ENCODE measurements at regions not wholly inside any gene's neighbourhood (a gene's known extent, or its start where the extent isn't known, plus 50 kb on each side); places are given as distances from the start of the nearest gene placed in this dataset.

DNA sequence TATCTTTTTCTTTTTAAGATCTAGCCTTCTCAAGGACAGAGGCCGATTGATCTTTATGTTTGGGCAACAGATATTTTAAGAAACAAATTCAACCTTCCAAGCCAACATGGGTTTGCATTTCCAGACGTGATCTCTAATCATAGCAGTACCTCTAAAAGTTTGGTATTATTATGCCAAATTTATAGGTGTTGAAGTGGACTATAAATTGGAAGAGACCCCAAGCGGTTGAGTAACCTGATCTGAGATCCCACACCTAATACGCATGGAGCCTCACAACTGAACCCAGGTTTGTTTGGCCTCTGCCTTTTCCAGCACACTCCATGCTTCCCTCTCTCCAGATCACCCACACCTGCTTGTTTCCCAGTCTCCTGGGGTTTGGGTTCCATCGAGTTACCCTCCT lies 116.5 kb downstream of the DDX1 start:
- H3K9me3 ChIP-seq (ENCODE audit: control insufficient read depth, insufficient read depth, low read depth, low read length): no peaks in the 10 kb centered on the region
- no TSS peak for BruUV-seq (replicated peaks)
- no peaks in the 10 kb centered on the region for H3K27me3 ChIP-seq (ENCODE audit: control insufficient read depth, insufficient read depth, low read length)
- DNase-seq (ENCODE audit: low read depth, low spot score): no peak
- no peak overlapping the region for H3K27ac ChIP-seq (ENCODE audit: low read length)
- in situ Hi-C loops (cut with HindIII; ENCODE audit: low pct_unique_long_range_greater_than_20kb, low sequenced_read_pairs): no loop called here
- no peaks in the 10 kb centered on the region for H3K36me3 ChIP-seq (ENCODE audit: control insufficient read depth, insufficient read depth, low read length)
- CTCF ChIA-PET: no interaction called here
- no peaks in the 10 kb centered on the region for H3K4me1 ChIP-seq (ENCODE audit: control insufficient read depth, insufficient read depth, low read length)
- no peak for ATAC-seq
- POLR2A ChIA-PET: no interaction called here
- no peak for TF ChIP-seq POLR2AphosphoS5 (IDR thresholded peaks at IDR 0.05; ENCODE audit: low read depth, low read length)
- TF ChIP-seq REST (IDR thresholded peaks at IDR 0.05; ENCODE audit: insufficient read depth in 1 of 2, low read depth in 2 of 2, low read length in 1 of 2): no peak
- TF ChIP-seq SIN3A (IDR thresholded peaks at IDR 0.05; ENCODE audit: borderline replicate concordance, insufficient read depth, low read depth, low read length): no peak
- no peak for TF ChIP-seq TCF7L2 (IDR thresholded peaks at IDR 0.05; ENCODE audit: low read depth, low read length)
- TF ChIP-seq CTCF (IDR thresholded peaks at IDR 0.05): no peak
- no peak overlapping the region for H3K4me3 ChIP-seq (ENCODE audit: low read depth in 2 of 2, low read length in 2 of 2)
- intact Hi-C loops (cut with micrococcal nuclease; ENCODE audit: unreplicated experiment): no loop called here

DNA sequence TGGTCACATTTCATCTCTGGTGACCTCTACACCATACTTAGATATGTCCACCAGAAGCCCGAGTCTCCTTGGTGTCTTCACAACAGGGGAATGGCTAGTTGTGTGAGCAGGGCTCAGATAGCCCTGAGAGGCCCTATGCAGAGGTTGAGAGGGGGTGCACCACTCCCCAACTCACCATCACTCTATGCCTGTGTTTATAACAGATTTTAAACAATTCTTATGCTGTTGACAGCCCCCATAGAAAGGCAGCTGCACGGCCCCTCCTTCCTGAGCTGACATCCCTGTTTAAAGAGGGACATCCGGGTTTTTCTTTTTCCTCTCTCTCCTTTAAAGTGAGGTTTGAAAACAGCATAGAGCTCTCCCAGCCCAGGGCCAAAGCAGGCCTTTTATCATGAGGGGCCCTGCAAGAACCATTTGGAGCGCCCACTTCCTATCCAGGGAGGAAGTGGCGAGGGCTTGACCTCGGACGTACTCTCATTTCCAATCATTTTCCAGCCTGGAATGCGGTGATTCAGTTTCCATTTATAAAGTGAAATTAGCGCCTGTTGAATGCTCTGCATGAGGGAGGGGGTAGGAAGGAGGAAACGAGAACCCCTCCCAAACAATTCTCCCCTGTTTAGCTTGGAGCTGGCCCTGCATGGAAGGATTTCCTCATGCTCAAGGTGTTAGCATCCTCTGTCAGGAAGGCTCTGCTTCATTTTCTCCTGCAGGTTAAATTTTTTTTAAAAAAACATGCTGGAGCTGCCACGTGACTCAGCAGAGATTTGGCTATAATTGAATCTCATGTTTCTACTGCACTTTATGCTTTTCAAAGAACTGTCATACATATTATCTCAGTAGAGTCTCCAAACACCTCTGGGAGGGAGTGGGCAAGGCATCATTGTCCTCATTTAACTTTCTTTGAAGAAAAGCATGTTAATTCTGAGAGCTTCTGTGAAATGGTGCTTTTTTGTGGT lies 117.5 kb downstream of the DDX1 start:
- Histone ChIP-seq H3K9me3 (ENCODE audit: control insufficient read depth, insufficient read depth, low read depth, low read length) (no peaks in the 10 kb centered on the region), H3K4me1 (ENCODE audit: control insufficient read depth, insufficient read depth, low read length) (no peaks in the 10 kb centered on the region), H3K27me3 (ENCODE audit: control insufficient read depth, insufficient read depth, low read length) (no peaks in the 10 kb centered on the region), H3K36me3 (ENCODE audit: control insufficient read depth, insufficient read depth, low read length) (no peaks in the 10 kb centered on the region), H3K27ac (ENCODE audit: low read length) (no peak overlapping the region), H3K4me3 (ENCODE audit: low read depth in 2 of 2, low read length in 2 of 2) (no peak overlapping the region)
- ChIA-PET CTCF (no interaction called here), POLR2A (no interaction called here)
- intact Hi-C loops (cut with micrococcal nuclease; ENCODE audit: unreplicated experiment) (no loop called here), in situ Hi-C loops (cut with HindIII; ENCODE audit: low pct_unique_long_range_greater_than_20kb, low sequenced_read_pairs) (no loop called here)
- BruUV-seq (replicated peaks): no TSS peak
- ATAC-seq (no peak), DNase-seq (ENCODE audit: low read depth, low spot score) (no peak)
- no peak for TF ChIP-seq CTCF (IDR thresholded peaks at IDR 0.05)
- no peak for TF ChIP-seq REST (IDR thresholded peaks at IDR 0.05; ENCODE audit: insufficient read depth in 1 of 2, low read depth in 2 of 2, low read length in 1 of 2)
- no peak for TF ChIP-seq POLR2AphosphoS5 (IDR thresholded peaks at IDR 0.05; ENCODE audit: low read depth, low read length)
- no peak for TF ChIP-seq SIN3A (IDR thresholded peaks at IDR 0.05; ENCODE audit: borderline replicate concordance, insufficient read depth, low read depth, low read length)
- TF ChIP-seq TCF7L2 (IDR thresholded peaks at IDR 0.05; ENCODE audit: low read depth, low read length): no peak
